ENCODE measurements at regions not wholly inside any gene's neighbourhood (a gene's known extent, or its start where the extent isn't known, plus 50 kb on each side); places are given as distances from the start of the nearest gene placed in this dataset.

- H3K4me3 ChIP-seq (ENCODE audit: insufficient read depth, low read depth, low read length): no peak overlapping the region
- dilution Hi-C loops (cut with HindIII; ENCODE audit: low sequenced_read_pairs, unreplicated experiment) (no loop called here), in situ Hi-C loops (cut with MboI; ENCODE audit: low sequenced_read_pairs) (no loop called here), intact Hi-C loops (cut with micrococcal nuclease) (no loop called here)
- no CpG with 5 or more reads among the region's 6 CpGs for WGBS, 2 experiments (ENCODE audit: extremely low coverage in 2 of 2, insufficient read length in 1 of 2)
- H2AK9ac ChIP-seq (replicated peaks; ENCODE audit: low read depth, low read length, poor library complexity): no peak overlapping the region
- no peak overlapping the region for H4K8ac ChIP-seq (ENCODE audit: low read depth in 2 of 2, low read length in 2 of 2)
- no peak overlapping the region for H3K56ac ChIP-seq (ENCODE audit: extremely low read depth, insufficient read depth, low read length)
- H3K27me3 ChIP-seq (ENCODE audit: control insufficient read depth, insufficient read depth, low read length): no peaks in the 10 kb centered on the region
- H3K79me1 ChIP-seq (ENCODE audit: low read depth in 1 of 2, low read length in 2 of 2): no peaks in the 10 kb centered on the region
- ChIA-PET POLR2A (ENCODE audit: unreplicated experiment) (interaction anchor here (0.6 kb wide), 1 partner anchor 22 kb away, joined by 6 read pairs; no protein-coding TSS in a partner anchor), CTCF (no interaction called here)
- H2BK5ac ChIP-seq (ENCODE audit: low read depth, low read length, poor library complexity, severe bottlenecking): no peak overlapping the region
- H3K4me2 ChIP-seq (ENCODE audit: low read depth, low read length): no peak overlapping the region
- no peak overlapping the region for H2AFZ ChIP-seq (replicated peaks; ENCODE audit: low read length, poor library complexity)
- no peak overlapping the region for H2AK5ac ChIP-seq (ENCODE audit: low read depth, low read length)
- no peak overlapping the region for H2BK15ac ChIP-seq (ENCODE audit: low read depth, low read length)
- H3K9me1 ChIP-seq (ENCODE audit: insufficient read depth, low read length): no peaks in the 10 kb centered on the region
- DNase-seq (no peak), ATAC-seq (ENCODE audit: low read depth) (no peak)
- H3K9me3 ChIP-seq (ENCODE audit: control insufficient read depth, insufficient read depth, low read length): peaks cover 2% of the 10 kb centered on the region; the same call in 1 of the 2 replicates
- no peak overlapping the region for H4K91ac ChIP-seq (ENCODE audit: insufficient read depth, low read depth, low read length)
- no peak overlapping the region for H3K4ac ChIP-seq (ENCODE audit: low read depth, low read length)
- no peak overlapping the region for H3K9ac ChIP-seq (ENCODE audit: low read depth, low read length)
- no peaks in the 10 kb centered on the region for H4K20me1 ChIP-seq (ENCODE audit: insufficient read depth, low read length)
- no peak overlapping the region for H4K5ac ChIP-seq (ENCODE audit: low read depth, low read length)
- H3K4me1 ChIP-seq (ENCODE audit: control insufficient read depth, insufficient read depth, low read length): no peaks in the 10 kb centered on the region
- H3K23ac ChIP-seq (ENCODE audit: low read depth, low read length): no peak overlapping the region
- no peak overlapping the region for H2BK20ac ChIP-seq (ENCODE audit: low read depth, low read length)
- no TSS peak for BruUV-seq (replicated peaks)
- no peak overlapping the region for H3K18ac ChIP-seq (ENCODE audit: low read depth, low read length)
- H2BK120ac ChIP-seq (ENCODE audit: low read depth, low read length): no peak overlapping the region
- no peak overlapping the region for H3K27ac ChIP-seq (ENCODE audit: insufficient read depth, low read length)
- TF ChIP-seq ELK1 (IDR thresholded peaks at IDR 0.05; ENCODE audit: borderline replicate concordance, low read depth, low read length) (no peak), USF2 (IDR thresholded peaks at IDR 0.05; ENCODE audit: low read depth, low read length) (no peak), SMC3 (IDR thresholded peaks at IDR 0.05; ENCODE audit: low read depth, low read length) (no peak), RFX5 (IDR thresholded peaks at IDR 0.05; ENCODE audit: low read depth, low read length) (no peak), RAD21 (IDR thresholded peaks at IDR 0.05; ENCODE audit: low read length) (no peak), BHLHE40 (IDR thresholded peaks at IDR 0.05; ENCODE audit: low read depth, low read length) (no peak), POLR2A (IDR thresholded peaks at IDR 0.05; ENCODE audit: low read depth, low read length) (no peak), MAFK (IDR thresholded peaks at IDR 0.05; ENCODE audit: low read depth, low read length) (no peak), MXI1 (IDR thresholded peaks at IDR 0.05; ENCODE audit: borderline replicate concordance, low read depth, low read length) (no peak), CHD1 (IDR thresholded peaks at IDR 0.05; ENCODE audit: low read depth, low read length) (no peak), MAZ (IDR thresholded peaks at IDR 0.05; ENCODE audit: borderline replicate concordance, low read depth, low read length) (no peak)
- no peaks in the 10 kb centered on the region for H3K36me3 ChIP-seq (ENCODE audit: control insufficient read depth, insufficient read depth, low read length)
- no peak overlapping the region for H3K14ac ChIP-seq (replicated peaks; ENCODE audit: low read depth, low read length)
Observed at GRCh38 chr5:155626592-155626991, 613.0 kb downstream of the KIF4B start.
